D721Med (cell line): ENCODE measurements at regions not wholly inside any gene's neighbourhood (a gene's known extent, or its start where the extent isn't known, plus 50 kb on each side); places are given as distances from the start of the nearest gene placed in this dataset.

ENCODE experiments used
- DNase-seq: peaks from one replicate; pipeline ENCODE4 v3.0.0; 2011; ENCODE audit warnings: low spot score; ENCODE audit not compliant: insufficient read length
- FAIRE-seq: peaks from 2 replicates; lab custom pipeline; 2011; peaks lifted over from hg19 to GRCh38; lab: Jason Lieb, UNC
- CTCF ChIP-seq: IDR thresholded peaks from 2 replicates; pipeline ENCODE4 v1.5.1; 2012; ENCODE audit warnings: mild to moderate bottlenecking, control low read depth; ENCODE audit not compliant: insufficient read depth; ENCODE audit errors: missing control alignments

DNA sequence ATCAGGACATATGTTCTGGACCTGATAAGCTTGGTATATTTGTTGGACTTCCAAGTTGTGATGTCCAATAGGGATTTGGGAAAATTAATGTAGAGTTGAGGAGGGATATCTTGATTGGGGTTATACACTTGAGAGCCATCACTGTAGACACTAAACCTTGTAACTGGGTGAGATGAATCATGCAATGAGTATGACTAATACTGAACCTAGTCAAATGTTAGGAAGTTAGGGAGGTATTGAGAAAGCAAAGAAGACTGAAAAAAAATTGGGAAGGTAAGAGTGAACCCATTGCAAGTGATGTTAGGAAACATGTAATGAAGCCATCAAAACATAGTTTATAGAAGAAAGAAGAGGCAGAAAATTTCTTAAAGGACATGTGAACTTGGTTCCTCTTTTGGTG, 668.4 kb upstream of the CDH9 start:
- no peak for DNase-seq
- no peak for TF ChIP-seq CTCF
- no peak for FAIRE-seq

- DNase-seq: no peak
- no peak for TF ChIP-seq CTCF
- FAIRE-seq: no peak
Observed at GRCh38 chr5:27705661-27706060, 667.3 kb upstream of the CDH9 start.

GRCh38 chr5:27701931-27702903, 663.8 kb upstream of the CDH9 start:
- FAIRE-seq (peak; percentile 58), DNase-seq (no peak)
- no peak for TF ChIP-seq CTCF

GRCh38 chr5:27700526-27700925, 662.1 kb upstream of the CDH9 start:
- no peak for FAIRE-seq

GRCh38 chr5:27682600-27682999, 644.2 kb upstream of the CDH9 start:
- DNase-seq (no peak), FAIRE-seq (no peak)
- peak; percentile 23 for TF ChIP-seq CTCF

More at GRCh38 chr5:27700526-27700925, 662.1 kb upstream of the CDH9 start:
- no peak for DNase-seq
- no peak for TF ChIP-seq CTCF

DNA sequence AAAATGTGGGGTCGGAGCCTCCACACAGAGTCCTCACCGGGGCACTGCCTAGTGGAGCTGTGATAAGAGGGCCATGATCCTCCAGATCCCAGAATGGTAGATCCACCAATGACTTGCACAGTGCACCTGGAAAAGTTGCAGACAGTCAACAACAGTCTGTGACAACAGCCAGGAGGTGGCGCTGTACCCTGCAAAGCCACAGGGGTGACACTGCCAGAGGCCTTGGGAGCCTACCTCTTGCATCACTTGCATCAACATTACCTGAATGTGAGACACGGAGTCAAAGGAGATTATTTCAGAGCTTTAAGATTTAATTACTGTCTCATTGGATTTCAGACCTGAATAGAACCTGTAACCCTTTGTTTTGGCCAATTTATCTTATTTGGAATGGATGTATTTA, 614.1 kb upstream of the CDH9 start:
- TF ChIP-seq CTCF: peak; percentile 28
- DNase-seq: no peak
- no peak for FAIRE-seq
